Tibial artery (tissue), 4 donors: ENCODE measurements at regions not wholly inside any gene's neighbourhood (a gene's known extent, or its start where the extent isn't known, plus 50 kb on each side); places are given as distances from the start of the nearest gene placed in this dataset.

Experiments used
- DNase-seq, 2 donors: peaks; one replicate each; pipeline ENCODE4 v3.0.0-alpha.2; 2019
- H3K27ac ChIP-seq, 2 donors: fragments of 200-600 bp; sonication (generic) in 1 of 2; 1 replicate in 1 of 2; 2 replicates in 1 of 2; pipeline ENCODE4 v1.5.1; 2018 to 2019; ENCODE audit warnings: mild to moderate bottlenecking in 1 of 2
- H3K27me3 ChIP-seq, 2 donors: fragments of 200-600 bp; sonication (generic) in 1 of 2; one replicate each; pipeline versions ENCODE4 v1.5.1 to v1.6.0; 2016 to 2019
- H3K36me3 ChIP-seq, 3 donors: fragments of 200-600 bp; sonication (generic) in 2 of 3; one replicate each; pipeline ENCODE4 v1.5.1; 2016 to 2019; ENCODE audit warnings: mild to moderate bottlenecking in 2 of 3
- H3K4me1 ChIP-seq, 4 donors: fragments of 200-600 bp; sonication (generic) in 2 of 4; 1 replicate in 3 of 4; 2 replicates in 1 of 4; pipeline ENCODE4 v1.5.1; 2016 to 2019
- H3K4me3 ChIP-seq, 2 donors: fragments of 200-600 bp; sonication (generic) in 1 of 2; 1 replicate in 1 of 2; 2 replicates in 1 of 2; pipeline ENCODE4 v1.5.1; 2018 to 2019; ENCODE audit warnings: mild to moderate bottlenecking in 2 of 2
- H3K9me3 ChIP-seq, 3 donors: fragments of 200-600 bp; sonication (generic) in 1 of 3; one replicate each; pipeline ENCODE4 v1.5.1; 2016 to 2019
- intact Hi-C: fragments of 100-400 bp; cut with DNase I; formaldehyde crosslinking; loops from one replicate; pipeline ENCODE4 v1.15.0; 2023; ENCODE audit warnings: low total_unique reads
- TF ChIP-seq, protein P1 (sequence below), 2 experiments: fragments of 200-600 bp in 1 of 2; fragments of 450-650 bp in 1 of 2; IDR thresholded peaks; one replicate each; pipeline ENCODE4 v1.5.1; 2017 to 2019; ENCODE audit warnings: antibody characterized with exemption in 2 of 2, mild to moderate bottlenecking in 1 of 2, moderate library complexity in 1 of 2

DNA sequence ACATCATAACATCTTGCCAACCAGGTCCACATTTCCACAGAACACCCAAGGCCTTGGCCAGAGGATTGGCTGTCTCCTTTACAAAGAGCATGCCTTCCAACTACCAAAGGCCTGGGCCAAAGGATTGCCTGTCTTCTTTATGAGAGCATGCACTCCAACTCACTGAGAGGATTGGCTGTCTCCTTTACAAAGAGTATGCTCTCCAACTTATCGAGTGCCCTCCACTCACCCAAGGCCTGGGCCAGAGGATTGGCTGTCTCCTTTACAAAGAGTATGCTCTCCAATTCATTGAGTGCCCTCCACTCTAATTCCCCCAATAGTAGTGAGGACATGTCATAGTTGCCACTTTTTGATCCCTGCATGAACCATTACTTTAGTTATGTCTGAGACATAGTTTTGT is 79.9 kb upstream of the TAS2R1 start:
- Histone ChIP-seq H3K9me3 (no peaks in the 10 kb centered on the region), H3K27me3 (no peaks in the 10 kb centered on the region), H3K4me3 (no peak overlapping the region), H3K36me3 (no peaks in the 10 kb centered on the region), H3K4me1 (no peaks in the 10 kb centered on the region), H3K27ac (no peak overlapping the region)
- intact Hi-C loops, result no loop called here
- TF ChIP-seq, protein P1, sequence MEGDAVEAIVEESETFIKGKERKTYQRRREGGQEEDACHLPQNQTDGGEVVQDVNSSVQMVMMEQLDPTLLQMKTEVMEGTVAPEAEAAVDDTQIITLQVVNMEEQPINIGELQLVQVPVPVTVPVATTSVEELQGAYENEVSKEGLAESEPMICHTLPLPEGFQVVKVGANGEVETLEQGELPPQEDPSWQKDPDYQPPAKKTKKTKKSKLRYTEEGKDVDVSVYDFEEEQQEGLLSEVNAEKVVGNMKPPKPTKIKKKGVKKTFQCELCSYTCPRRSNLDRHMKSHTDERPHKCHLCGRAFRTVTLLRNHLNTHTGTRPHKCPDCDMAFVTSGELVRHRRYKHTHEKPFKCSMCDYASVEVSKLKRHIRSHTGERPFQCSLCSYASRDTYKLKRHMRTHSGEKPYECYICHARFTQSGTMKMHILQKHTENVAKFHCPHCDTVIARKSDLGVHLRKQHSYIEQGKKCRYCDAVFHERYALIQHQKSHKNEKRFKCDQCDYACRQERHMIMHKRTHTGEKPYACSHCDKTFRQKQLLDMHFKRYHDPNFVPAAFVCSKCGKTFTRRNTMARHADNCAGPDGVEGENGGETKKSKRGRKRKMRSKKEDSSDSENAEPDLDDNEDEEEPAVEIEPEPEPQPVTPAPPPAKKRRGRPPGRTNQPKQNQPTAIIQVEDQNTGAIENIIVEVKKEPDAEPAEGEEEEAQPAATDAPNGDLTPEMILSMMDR (IDR thresholded peaks at IDR 0.05), result no peak
- no peak for DNase-seq

DNA sequence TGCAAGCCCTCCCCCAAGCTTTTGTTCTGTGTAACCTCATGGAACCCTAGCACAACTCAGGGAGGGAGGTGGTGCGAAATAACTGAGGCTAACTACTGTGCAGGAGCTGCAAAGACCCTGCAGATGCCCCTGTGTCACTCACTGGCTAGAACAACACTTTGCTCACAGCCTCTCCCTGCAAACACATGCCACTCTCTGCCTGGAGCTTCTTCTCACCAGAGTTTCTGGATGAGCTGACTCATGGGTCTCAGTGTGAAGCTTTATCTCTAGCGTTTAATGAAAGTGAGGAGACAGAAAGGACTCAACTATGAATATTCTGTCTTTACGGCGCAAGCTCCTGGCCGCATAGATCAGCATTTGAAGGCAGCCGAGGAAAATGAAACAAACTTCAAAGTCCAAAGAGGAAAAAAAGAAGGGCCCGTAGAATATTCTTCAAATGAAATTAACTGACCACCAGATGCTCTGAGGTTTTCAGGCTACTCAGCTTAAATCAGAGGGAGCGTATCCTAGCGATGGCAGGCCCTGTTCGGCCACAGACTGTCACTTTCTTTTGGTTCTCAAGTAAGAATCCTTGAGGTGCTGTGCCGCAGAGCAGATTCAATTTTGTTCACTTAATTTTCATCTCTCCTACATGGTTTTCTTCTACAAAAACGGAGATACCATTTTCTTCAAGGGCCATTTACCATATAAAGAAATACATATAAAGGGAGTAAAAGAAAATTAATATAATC is 77.7 kb upstream of the TAS2R1 start:
- H3K4me1 ChIP-seq, result no peaks in the 10 kb centered on the region
- H3K27ac ChIP-seq, result no peak overlapping the region
- DNase-seq, result no peak
- no peak overlapping the region for H3K4me3 ChIP-seq
- H3K36me3 ChIP-seq, result no peaks in the 10 kb centered on the region
- intact Hi-C loops, result no loop called here
- no peaks in the 10 kb centered on the region for H3K27me3 ChIP-seq
- TF ChIP-seq, protein P1 (IDR thresholded peaks at IDR 0.05), result no peak
- no peaks in the 10 kb centered on the region for H3K9me3 ChIP-seq

- intact Hi-C loops, result no loop called here
These were observed 69.5 kb upstream of the TAS2R1 start for GRCh38 chr5:9699681-9700080.

DNA sequence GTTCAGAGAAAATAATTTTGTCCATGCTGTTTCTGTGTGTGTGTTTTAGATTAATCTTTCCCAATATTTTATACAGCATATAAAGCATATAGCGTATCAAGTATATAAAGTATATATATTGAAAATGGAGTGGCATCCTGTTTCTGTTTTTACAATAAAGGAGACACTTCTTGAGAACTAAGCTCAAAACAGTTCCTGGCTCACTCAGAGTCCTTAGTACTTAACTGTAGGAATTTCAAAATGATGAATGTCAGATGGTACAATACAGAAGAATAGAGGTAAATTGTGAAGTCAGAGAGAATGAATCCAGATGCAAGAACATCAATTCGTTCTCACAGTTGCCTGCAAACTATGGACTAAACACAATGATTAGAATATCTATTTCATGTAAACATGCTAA is 68.7 kb upstream of the TAS2R1 start:
- Histone ChIP-seq H3K9me3 (no peaks in the 10 kb centered on the region), H3K4me3 (no peak overlapping the region), H3K36me3 (no peaks in the 10 kb centered on the region), H3K27ac (no peak overlapping the region), H3K27me3 (no peaks in the 10 kb centered on the region), H3K4me1 (no peaks in the 10 kb centered on the region)
- no peak for DNase-seq
- intact Hi-C loops, result no loop called here
- TF ChIP-seq, protein P1 (IDR thresholded peaks at IDR 0.05), result no peak

More at GRCh38 chr5:9699681-9700080, 69.5 kb upstream of the TAS2R1 start:
- no peak for DNase-seq
- no peaks in the 10 kb centered on the region for H3K27me3 ChIP-seq
- no peaks in the 10 kb centered on the region for H3K36me3 ChIP-seq
- no peak overlapping the region for H3K27ac ChIP-seq
- H3K4me3 ChIP-seq, result no peak overlapping the region
- no peaks in the 10 kb centered on the region for H3K4me1 ChIP-seq
- TF ChIP-seq, protein P1 (IDR thresholded peaks at IDR 0.05), result no peak
- no peaks in the 10 kb centered on the region for H3K9me3 ChIP-seq

- no peaks in the 10 kb centered on the region for H3K27me3 ChIP-seq
- no peak overlapping the region for H3K4me3 ChIP-seq
- no peak overlapping the region for H3K27ac ChIP-seq
- intact Hi-C loops, result no loop called here
- TF ChIP-seq, protein P1 (IDR thresholded peaks at IDR 0.05), result no peak
- no peak for DNase-seq
- H3K9me3 ChIP-seq, result no peaks in the 10 kb centered on the region
- no peaks in the 10 kb centered on the region for H3K36me3 ChIP-seq
- no peaks in the 10 kb centered on the region for H3K4me1 ChIP-seq
These were observed 68.1 kb upstream of the TAS2R1 start for GRCh38 chr5:9698125-9698826.
